H9 (cell line): ENCODE measurements at regions not wholly inside any gene's neighbourhood (a gene's known extent, or its start where the extent isn't known, plus 50 kb on each side); places are given as distances from the start of the nearest gene placed in this dataset.

ENCODE experiments used
- DNase-seq: peaks from one replicate; pipeline ENCODE4 v3.0.0-alpha.2; 2017
- H2AFZ ChIP-seq: one replicate; pipeline ENCODE4 v1.6.1; 2013; ENCODE audit warnings: mild to moderate bottlenecking, low read length, control low read depth, moderate library complexity
- H2AK5ac ChIP-seq: 2 replicates; pipeline ENCODE4 v1.6.1; 2013; ENCODE audit warnings: low read length, control low read depth, mixed read lengths; ENCODE audit not compliant: insufficient read length
- H2BK120ac ChIP-seq: one replicate; pipeline ENCODE4 v1.6.1; 2013; ENCODE audit warnings: low read depth, mild to moderate bottlenecking, low read length, control low read depth, inconsistent platforms; ENCODE audit not compliant: poor library complexity, severe bottlenecking
- H2BK12ac ChIP-seq: 2 replicates; pipeline ENCODE4 v1.6.1; 2013; ENCODE audit warnings: low read length, control low read depth, mixed read lengths, low read depth; ENCODE audit not compliant: insufficient read length
- H2BK15ac ChIP-seq: 2 replicates; pipeline ENCODE4 v1.6.1; 2013; ENCODE audit warnings: low read depth, low read length, control low read depth
- H2BK20ac ChIP-seq: one replicate; pipeline ENCODE4 v1.6.1; 2013; ENCODE audit warnings: low read depth, mild to moderate bottlenecking, low read length, control low read depth, inconsistent platforms; ENCODE audit not compliant: poor library complexity, severe bottlenecking
- H2BK5ac ChIP-seq: 2 replicates; pipeline ENCODE4 v1.6.1; 2013; ENCODE audit warnings: low read length, control low read depth, mixed read lengths; ENCODE audit not compliant: insufficient read length
- H3K14ac ChIP-seq: 2 replicates; pipeline ENCODE4 v1.6.1; 2013; ENCODE audit warnings: low read length, control low read depth; ENCODE audit not compliant: insufficient read depth
- H3K18ac ChIP-seq: 2 replicates; pipeline ENCODE4 v1.6.1; 2013; ENCODE audit warnings: low read depth, mild to moderate bottlenecking, mixed read lengths, low read length, control low read depth; ENCODE audit not compliant: insufficient read length
- H3K23ac ChIP-seq: 2 replicates; pipeline ENCODE4 v1.6.1; 2013; ENCODE audit warnings: low read length, control low read depth, mixed read lengths, low read depth; ENCODE audit not compliant: insufficient read length
- H3K23me2 ChIP-seq: 2 replicates; pipeline ENCODE4 v1.6.1; 2013; ENCODE audit warnings: low read depth, mild to moderate bottlenecking, mixed read lengths, low read length, control low read depth; ENCODE audit not compliant: insufficient read length, poor library complexity, severe bottlenecking
- H3K27ac ChIP-seq: 2 replicates; pipeline ENCODE4 v1.5.1; 2013; ENCODE audit warnings: low read length, control low read depth, mixed read lengths, low read depth; ENCODE audit not compliant: insufficient read length
- H3K27me3 ChIP-seq: 2 replicates; pipeline ENCODE4 v1.6.1; 2013; ENCODE audit warnings: low read length, control low read depth, inconsistent platforms; ENCODE audit not compliant: insufficient read depth
- H3K4ac ChIP-seq: 2 replicates; pipeline ENCODE4 v1.6.1; 2013; ENCODE audit warnings: low read depth, mild to moderate bottlenecking, control low read depth, inconsistent platforms, low read length, moderate library complexity
- H3K4me1 ChIP-seq: 2 replicates; pipeline ENCODE4 v1.6.1; 2013; ENCODE audit warnings: low read length, control low read depth, inconsistent platforms; ENCODE audit not compliant: insufficient read depth
- H3K4me2 ChIP-seq: 2 replicates; pipeline ENCODE4 v1.6.1; 2013; ENCODE audit warnings: low read length, control low read depth, mixed read lengths; ENCODE audit not compliant: insufficient read length, insufficient read depth
- H3K56ac ChIP-seq: 2 replicates; pipeline ENCODE4 v1.6.1; 2013; ENCODE audit warnings: low read depth, mild to moderate bottlenecking, mixed read lengths, low read length, control low read depth; ENCODE audit not compliant: insufficient read length
- H3K79me1 ChIP-seq: 2 replicates; pipeline ENCODE4 v1.6.1; 2013; ENCODE audit warnings: low read depth, mild to moderate bottlenecking, moderate library complexity, low read length, control low read depth, inconsistent platforms; ENCODE audit not compliant: insufficient read depth, poor library complexity, severe bottlenecking
- H3K79me2 ChIP-seq: 2 replicates; pipeline ENCODE4 v1.6.1; 2013; ENCODE audit warnings: low read length, control low read depth, inconsistent platforms; ENCODE audit not compliant: insufficient read depth
- H3K9ac ChIP-seq: 2 replicates; pipeline ENCODE4 v1.6.1; 2013; ENCODE audit warnings: low read length, control low read depth, mixed read lengths; ENCODE audit not compliant: insufficient read length; ENCODE audit errors: extremely low read depth
- H3K9me3 ChIP-seq: one replicate; pipeline ENCODE4 v1.6.1; 2013; ENCODE audit warnings: low read depth, low read length, inconsistent platforms; ENCODE audit not compliant: control insufficient read depth
- H3T11ph ChIP-seq: one replicate; pipeline ENCODE4 v1.6.1; 2013; ENCODE audit warnings: mild to moderate bottlenecking, low read length, control low read depth, inconsistent platforms
- H4K20me1 ChIP-seq: one replicate; pipeline ENCODE4 v1.6.1; 2013; ENCODE audit not compliant: control insufficient read depth, insufficient read length, insufficient read depth
- H4K5ac ChIP-seq: 2 replicates; pipeline ENCODE4 v1.6.1; 2013; ENCODE audit warnings: low read depth, mild to moderate bottlenecking, mixed read lengths, low read length, control low read depth; ENCODE audit not compliant: insufficient read length
- H4K8ac ChIP-seq: replicated peaks from 2 replicates; pipeline ENCODE4 v1.6.1; 2013; ENCODE audit warnings: low read length, control low read depth, mixed read lengths, low read depth; ENCODE audit not compliant: insufficient read length
- H4K91ac ChIP-seq: 2 replicates; pipeline ENCODE4 v1.6.1; 2013; ENCODE audit warnings: low read depth, mild to moderate bottlenecking, moderate library complexity, mixed read lengths, low read length, control low read depth; ENCODE audit not compliant: insufficient read length
- H3K27ac Mint-ChIP-seq, 3 experiments: 2 replicates in 2 of 3; 3 replicates in 1 of 3; pipeline ENCODE4 v1.8.0; 2020 to 2021; ENCODE audit warnings: mixed read lengths in 3 of 3, mild to moderate bottlenecking in 1 of 3, moderate library complexity in 1 of 3
- H3K27me3 Mint-ChIP-seq: 2 replicates; pipeline ENCODE4 v1.8.0; 2021; ENCODE audit warnings: low read depth, mild to moderate bottlenecking, moderate library complexity, mixed read lengths
- H3K36me3 Mint-ChIP-seq, 3 experiments: 2 replicates in 2 of 3; 3 replicates in 1 of 3; pipeline ENCODE4 v1.8.0; 2020 to 2021; ENCODE audit warnings: low read depth in 3 of 3, mixed read lengths in 3 of 3; ENCODE audit not compliant: insufficient read depth in 1 of 3
- H3K4me1 Mint-ChIP-seq, 2 experiments: 2 replicates each; pipeline ENCODE4 v1.8.0; 2020; ENCODE audit warnings: mixed read lengths in 2 of 2
- H3K4me3 Mint-ChIP-seq, 2 experiments: 2 replicates in 1 of 2; 3 replicates in 1 of 2; pipeline ENCODE4 v1.8.0; 2020 to 2021; ENCODE audit warnings: mild to moderate bottlenecking in 2 of 2, mixed read lengths in 2 of 2, moderate library complexity in 1 of 2
- H3K9me3 Mint-ChIP-seq, 2 experiments: 2 replicates in 1 of 2; 3 replicates in 1 of 2; pipeline ENCODE4 v1.8.0; 2020; ENCODE audit warnings: mild to moderate bottlenecking in 2 of 2, mixed read lengths in 2 of 2, moderate library complexity in 1 of 2
- TF ChIP-seq, protein P1 (sequence below): fragments of 200-600 bp; sonication (generic); conservative IDR thresholded peaks from 3 replicates; pipeline ENCODE4 v1.8.0; 2021; ENCODE audit warnings: antibody characterized with exemption, mild to moderate bottlenecking

DNA sequence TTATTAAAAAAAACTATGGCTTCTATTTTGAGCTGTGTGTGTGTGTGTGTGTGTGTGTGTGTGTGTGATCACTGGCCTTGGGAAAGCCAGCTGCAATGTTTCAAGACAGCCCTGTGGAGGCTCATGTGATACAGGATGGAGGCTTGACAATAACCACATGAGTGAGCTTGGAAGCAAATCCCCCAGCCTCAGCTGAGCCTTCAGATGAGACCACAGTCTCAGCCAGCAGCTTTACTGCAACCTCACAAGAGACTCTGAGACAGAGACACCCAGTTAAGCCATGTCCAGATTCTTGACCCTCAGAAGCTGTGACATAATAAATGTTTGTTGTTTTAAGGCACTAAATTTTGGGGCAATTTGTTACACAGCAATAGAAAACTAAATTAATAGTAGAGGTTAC lies 52.5 kb downstream of the GRK7 start:
- H3K27ac Mint-ChIP-seq = no peak overlapping the region
- Histone ChIP-seq H3K27me3 (no peaks in the 10 kb centered on the region), H2BK5ac (no peak overlapping the region), H3K23ac (no peak overlapping the region), H2BK20ac (no peak overlapping the region), H3K23me2 (no peaks in the 10 kb centered on the region), H4K8ac (no peak overlapping the region), H2BK12ac (no peak overlapping the region), H3K18ac (no peak overlapping the region), H3K9ac (no peak overlapping the region), H3K79me1 (no peaks in the 10 kb centered on the region), H2AFZ (no peak overlapping the region), H2BK15ac (no peak overlapping the region), H3K4me1 (no peaks in the 10 kb centered on the region; the same call in 1 of the 2 replicates), H2BK120ac (no peak overlapping the region), H3K14ac (no peak overlapping the region), H4K5ac (no peak overlapping the region), H4K20me1 (no peaks in the 10 kb centered on the region), H3K9me3 (no peaks in the 10 kb centered on the region), H3K56ac (no peak overlapping the region), H3K79me2 (no peaks in the 10 kb centered on the region), H3K4me2 (no peak overlapping the region), H2AK5ac (no peak overlapping the region), H3K27ac (no peak overlapping the region), H3K4ac (no peak overlapping the region), H4K91ac (no peak overlapping the region), H3T11ph (no peak overlapping the region)
- H3K27me3 Mint-ChIP-seq = peaks cover 2% of the 10 kb centered on the region; the same call in 1 of the 2 replicates
- no peak overlapping the region for H3K4me3 Mint-ChIP-seq
- H3K4me1 Mint-ChIP-seq = peaks cover 12 to 27% of the 10 kb centered on the region in 2 experiments
- DNase-seq = no peak
- TF ChIP-seq, protein P1, sequence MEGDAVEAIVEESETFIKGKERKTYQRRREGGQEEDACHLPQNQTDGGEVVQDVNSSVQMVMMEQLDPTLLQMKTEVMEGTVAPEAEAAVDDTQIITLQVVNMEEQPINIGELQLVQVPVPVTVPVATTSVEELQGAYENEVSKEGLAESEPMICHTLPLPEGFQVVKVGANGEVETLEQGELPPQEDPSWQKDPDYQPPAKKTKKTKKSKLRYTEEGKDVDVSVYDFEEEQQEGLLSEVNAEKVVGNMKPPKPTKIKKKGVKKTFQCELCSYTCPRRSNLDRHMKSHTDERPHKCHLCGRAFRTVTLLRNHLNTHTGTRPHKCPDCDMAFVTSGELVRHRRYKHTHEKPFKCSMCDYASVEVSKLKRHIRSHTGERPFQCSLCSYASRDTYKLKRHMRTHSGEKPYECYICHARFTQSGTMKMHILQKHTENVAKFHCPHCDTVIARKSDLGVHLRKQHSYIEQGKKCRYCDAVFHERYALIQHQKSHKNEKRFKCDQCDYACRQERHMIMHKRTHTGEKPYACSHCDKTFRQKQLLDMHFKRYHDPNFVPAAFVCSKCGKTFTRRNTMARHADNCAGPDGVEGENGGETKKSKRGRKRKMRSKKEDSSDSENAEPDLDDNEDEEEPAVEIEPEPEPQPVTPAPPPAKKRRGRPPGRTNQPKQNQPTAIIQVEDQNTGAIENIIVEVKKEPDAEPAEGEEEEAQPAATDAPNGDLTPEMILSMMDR = no peak
- peaks cover 0 to 7% (median 2%) of the 10 kb centered on the region in 3 experiments; a peak in 2 of 7 replicates for H3K36me3 Mint-ChIP-seq
- peaks cover 6 to 7% of the 10 kb centered on the region in 2 experiments for H3K9me3 Mint-ChIP-seq
